Heart right ventricle (tissue), 16 donors: ENCODE measurements at regions not wholly inside any gene's neighbourhood (a gene's known extent, or its start where the extent isn't known, plus 50 kb on each side); places are given as distances from the start of the nearest gene placed in this dataset.

Experiments
- ATAC-seq, 8 donors: fragments of 200-7000 bp; cut with Tn5 transposase; one replicate each; pipeline ENCODE4 v1.9.1; 2020; ENCODE audit warnings: mild to moderate bottlenecking in 8 of 8, moderate library complexity in 8 of 8, moderate number of reproducible peaks in 1 of 8
- DNase-seq, 2 donors: peaks; one replicate each; pipeline ENCODE4 v3.0.0-alpha.2; 2020
- H3K27ac ChIP-seq, 10 donors: fragments of 200-600 bp; sonication (generic) in 2 of 10; one replicate each; pipeline versions ENCODE4 v1.5.0 to v1.8.0; 2020 to 2022; ENCODE audit warnings: mild to moderate bottlenecking in 3 of 10
- H3K27me3 ChIP-seq, 7 donors: fragments of 200-600 bp; one replicate each; pipeline ENCODE4 v1.8.0; 2021 to 2022; ENCODE audit warnings: mild to moderate bottlenecking in 2 of 7
- H3K36me3 ChIP-seq, 9 donors: fragments of 200-600 bp; sonication (generic) in 1 of 9; one replicate each; pipeline versions ENCODE4 v1.5.0 to v1.8.0; 2020 to 2022; ENCODE audit warnings: mild to moderate bottlenecking in 2 of 9
- H3K4me1 ChIP-seq, 9 donors: fragments of 200-600 bp; sonication (generic) in 1 of 9; one replicate each; pipeline versions ENCODE4 v1.5.0 to v1.8.0; 2020 to 2022; ENCODE audit warnings: mild to moderate bottlenecking in 4 of 9
- H3K4me3 ChIP-seq, 10 donors: fragments of 200-600 bp; sonication (generic) in 2 of 10; one replicate each; pipeline versions ENCODE4 v1.5.0 to v1.8.0; 2020 to 2022; ENCODE audit warnings: mild to moderate bottlenecking in 7 of 10, moderate library complexity in 2 of 10
- H3K9me3 ChIP-seq, 11 donors: fragments of 200-600 bp in 10 of 11; sonication (generic) in 2 of 11; one replicate each; pipeline versions ENCODE4 v1.5.0 to v1.8.0; 2013 to 2022; ENCODE audit warnings: mild to moderate bottlenecking in 2 of 11, control low read depth in 1 of 11, moderate library complexity in 1 of 11
- CTCF ChIP-seq, 9 donors: fragments of 200-600 bp; sonication (generic) in 2 of 9; IDR thresholded peaks; one replicate each; pipeline versions ENCODE4 v1.5.0 to v1.8.0; 2021 to 2022; ENCODE audit warnings: antibody characterized with exemption in 9 of 9, mild to moderate bottlenecking in 5 of 9, moderate library complexity in 1 of 9
- WGBS, 2 donors: extraction: QIAGEN DNeasy Blood & Tissue Kit; methylation state at CpG; one replicate each; pipeline ENCODE4 v1.1.7; 2013; ENCODE audit warnings: inconsistent platforms in 1 of 2; 5-methylcytosine and 5-hydroxymethylcytosine counted together
- intact Hi-C, 10 donors: fragments of 100-400 bp; cut with DNase I; formaldehyde crosslinking; loops; one replicate each; pipeline versions ENCODE4 v1.11.1 to v1.14.2; 2022
- donor health status: Arrhythmogenic right ventricular cardiomyopathy.
- donor health status: ischemic (EF 13 %, LVEDD 7.1; RV severe dilation, severe dysfunction).
- donor health status: healthy with polysubstance abuse.
- donor health status: DM: no; HTN: yes; CAD: no.
- donor health status: DM: no; HTN: no; CAD: no.
- donor health status: ischemic (EF 25% LVEDD 6.9; RV normal size, moderate dysfunction).
- donor health status: ischemic (EF 25% LVEDD 5.7; RV mildly dilated, moderate dysfunction).
- donor health status: healthy.
- donor health status: DM: yes; HTN: yes; CAD: no.
- donor health status: Ischemic cardiomyopathy.
- donor health status: ischemic (EF 35%, LVEDD 5.7; RV mildly dilated, moderate dysfunction).
- donor health status: nonischemic (EF 11% LVEDD 7.7; RV severe dilation, severe dysfunction).
- donor health status: DM: yes; HTN: yes; CAD: no.
- donor health status: PGD.
- donor health status: ischemic (EF 29% LVEDD 5.4; RV normal size, mild dysfunction).
- donor health status: nonischemic (EF 23%, LVEDD 6.1; RV moderate dilation, normal function).

GRCh38 chr14:76922092-76922491 lies 95.9 kb downstream of the LRRC74A start:
- peaks cover 37 to 89% (median 61%) of the 10 kb centered on the region in 9 donors for H3K4me1 ChIP-seq
- H3K4me3 ChIP-seq: no peak overlapping the region
- WGBS, 2 donors: 95 to 97% methylated on average over 5 of the region's 5 CpGs
- ATAC-seq: no peak
- no peaks in the 10 kb centered on the region for H3K9me3 ChIP-seq
- H3K27me3 ChIP-seq: no peaks in the 10 kb centered on the region
- intact Hi-C loops: no loop called here
- no peak for TF ChIP-seq CTCF (IDR thresholded peaks at IDR 0.05)
- no peaks in the 10 kb centered on the region for H3K36me3 ChIP-seq
- DNase-seq: no peak
- peak overlapping the region in 2 of 10 donors; percentile 31 to 48 for H3K27ac ChIP-seq

- no peaks in the 10 kb centered on the region for H3K27me3 ChIP-seq
- peaks cover 37 to 89% (median 57%) of the 10 kb centered on the region in 9 donors for H3K4me1 ChIP-seq
- no peak for DNase-seq
- no peak overlapping the region for H3K4me3 ChIP-seq
- no peak for ATAC-seq
- WGBS, 2 donors: 39 to 48% methylated on average over 4 of the region's 4 CpGs
- intact Hi-C loops: no loop called here
- H3K27ac ChIP-seq: peak overlapping the region in 4 of 10 donors; percentile 91 to 98 (median 94)
- no peaks in the 10 kb centered on the region for H3K36me3 ChIP-seq
- no peaks in the 10 kb centered on the region for H3K9me3 ChIP-seq
- no peak for TF ChIP-seq CTCF (IDR thresholded peaks at IDR 0.05)
These were observed 94.8 kb downstream of the LRRC74A start for GRCh38 chr14:76921088-76921399.

DNA sequence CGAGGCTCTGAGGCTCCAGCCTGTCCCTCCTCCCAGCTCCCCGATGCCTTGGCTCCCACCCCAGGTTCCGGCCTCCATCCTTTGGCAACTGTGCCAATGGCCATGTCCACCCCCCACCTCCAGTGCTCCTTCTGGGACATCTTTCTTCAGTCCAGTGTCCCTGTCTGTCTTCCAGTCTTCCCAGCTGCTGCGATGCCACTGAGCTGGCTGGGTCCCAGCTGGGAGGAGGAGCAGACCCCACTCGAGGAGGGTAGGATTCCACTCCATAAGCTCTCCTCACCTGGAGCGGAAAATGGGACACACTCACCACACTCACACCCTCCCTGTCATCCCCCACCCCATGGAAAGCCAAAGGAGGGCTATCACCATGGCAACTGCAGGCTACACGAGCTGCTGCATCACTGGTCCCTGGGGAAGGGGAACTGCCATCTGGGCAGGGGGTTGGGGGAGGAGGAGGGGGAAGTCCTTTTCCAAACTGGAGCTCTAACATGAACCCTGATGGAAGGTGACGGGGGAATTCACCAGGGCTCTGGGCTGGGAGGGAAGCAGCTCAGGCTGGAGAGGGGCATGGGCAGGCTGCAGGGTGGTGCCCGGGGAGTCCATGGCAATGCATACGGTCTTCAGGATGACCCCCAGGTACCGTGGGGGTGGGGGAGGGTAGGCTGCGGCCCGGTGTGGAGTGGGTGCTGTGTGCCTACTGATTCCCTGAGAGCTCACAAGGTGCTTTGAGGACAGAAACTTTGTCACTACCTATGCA lies 94.3 kb downstream of the LRRC74A start:
- peaks cover 37 to 84% (median 53%) of the 10 kb centered on the region in 9 donors for H3K4me1 ChIP-seq
- TF ChIP-seq CTCF (IDR thresholded peaks at IDR 0.05): no peak
- H3K4me3 ChIP-seq: no peak overlapping the region
- intact Hi-C loops: no loop called here
- H3K9me3 ChIP-seq: no peaks in the 10 kb centered on the region
- no peaks in the 10 kb centered on the region for H3K36me3 ChIP-seq
- peak overlapping the region; percentile 83 to 98 (median 92) for H3K27ac ChIP-seq
- ATAC-seq (no peak), DNase-seq (peak; percentile 51 to 53)
- H3K27me3 ChIP-seq: no peaks in the 10 kb centered on the region
- WGBS, 2 donors: 39 to 46% methylated on average over 13 of the region's 13 CpGs

DNA sequence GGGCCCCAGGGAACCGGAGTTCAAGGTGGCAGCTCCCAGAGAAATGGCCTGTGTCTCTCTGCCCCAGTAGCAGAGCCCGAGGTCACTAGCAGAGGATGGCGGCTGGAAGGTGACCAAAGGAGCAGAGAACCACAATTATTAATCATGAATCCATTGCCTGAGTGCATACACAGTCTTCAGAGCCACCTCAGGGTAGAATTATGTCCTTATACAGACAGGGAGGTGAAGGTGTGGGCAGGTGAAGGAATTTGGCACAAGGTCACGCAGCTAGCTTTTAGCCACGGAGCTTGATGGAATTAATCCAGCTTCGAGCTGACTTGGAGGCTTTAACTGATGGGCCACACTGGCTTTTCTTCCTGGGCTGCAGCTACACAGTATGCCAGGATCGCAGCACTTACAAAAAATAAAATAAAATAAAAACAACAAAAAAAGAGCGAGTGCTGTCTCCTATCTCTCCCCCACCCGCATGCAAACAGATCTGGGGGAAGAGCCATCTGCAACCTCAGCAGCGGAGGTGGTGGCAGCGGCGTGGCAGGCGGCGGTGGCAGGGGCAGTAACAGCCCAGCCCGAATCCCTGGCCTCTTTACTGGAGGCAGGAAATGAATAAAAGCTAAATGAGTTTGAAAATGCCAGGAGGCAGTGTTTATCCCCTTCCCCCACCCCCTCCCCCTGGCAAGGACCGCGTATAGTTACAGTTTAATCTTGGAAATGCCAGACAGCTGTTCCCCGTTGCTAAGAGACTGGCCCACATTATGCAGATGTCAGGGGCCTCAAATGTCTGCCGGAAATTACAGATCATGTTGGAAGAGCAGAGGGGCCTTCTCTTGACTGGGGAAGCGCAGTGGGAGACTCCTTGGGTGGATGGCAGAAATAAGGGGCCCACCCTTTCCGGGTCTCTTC lies 93.5 kb downstream of the LRRC74A start:
- WGBS, 2 donors: 23 to 24% methylated on average over 21 of the region's 21 CpGs
- ATAC-seq (peak; percentile 1 to 36 (median 6)), DNase-seq (peak in 1 of 2 donors; percentile 67)
- peak overlapping the region in 3 of 10 donors; percentile 1 to 11 (median 8) for H3K4me3 ChIP-seq
- no peaks in the 10 kb centered on the region for H3K9me3 ChIP-seq
- no peaks in the 10 kb centered on the region for H3K27me3 ChIP-seq
- peaks cover 37 to 78% (median 53%) of the 10 kb centered on the region in 9 donors for H3K4me1 ChIP-seq
- H3K36me3 ChIP-seq: no peaks in the 10 kb centered on the region
- TF ChIP-seq CTCF (IDR thresholded peaks at IDR 0.05): no peak
- H3K27ac ChIP-seq: peak overlapping the region; percentile 83 to 98 (median 92)
- intact Hi-C loops: loop anchor here in 9 of 10 donors (2.0 to 10.0 kb wide), 7 partner anchors 33 to 109 kb away; partner anchors contain the start of gene IRF2BPL (in 4 of the 9)
